Brain microvascular endothelial cell (primary cell): ENCODE measurements at regions not wholly inside any gene's neighbourhood (a gene's known extent, or its start where the extent isn't known, plus 50 kb on each side); places are given as distances from the start of the nearest gene placed in this dataset.

Experiments
- DNase-seq: peaks from one replicate; pipeline ENCODE4 v3.0.0-alpha.2; 2020
- H3K27ac ChIP-seq: fragments of 250-450 bp; sonication (Bioruptor Pico); 2 replicates; pipeline ENCODE4 v1.5.1; 2020; ENCODE audit warnings: mild to moderate bottlenecking, moderate library complexity
- H3K27me3 ChIP-seq: fragments of 250-450 bp; sonication (Bioruptor Pico); replicated peaks from 2 replicates; pipeline ENCODE4 v1.5.1; 2020; ENCODE audit warnings: mild to moderate bottlenecking
- H3K36me3 ChIP-seq: fragments of 250-450 bp; sonication (Bioruptor Pico); replicated peaks from 2 replicates; pipeline ENCODE4 v1.5.1; 2020; ENCODE audit warnings: mild to moderate bottlenecking
- H3K4me3 ChIP-seq: 2 replicates; pipeline ENCODE4 v1.5.1; 2011; ENCODE audit warnings: low read depth, mild to moderate bottlenecking, control low read depth, low read length, moderate library complexity
- CTCF ChIP-seq: IDR thresholded peaks from 2 replicates; pipeline ENCODE4 v1.5.1; 2011; ENCODE audit warnings: low read depth, mild to moderate bottlenecking, moderate library complexity, low read length, control low read depth, inconsistent platforms; ENCODE audit errors: missing control alignments
- in situ Hi-C: cut with HindIII; loops from 2 replicates; pipeline ENCODE4 v1.10.0; 2017; ENCODE audit warnings: low sequenced_read_pairs, low pct_ligation_motif_present

- no peak overlapping the region for H3K27ac ChIP-seq
- no peak for TF ChIP-seq CTCF
- in situ Hi-C loops, result no loop called here
- no peaks in the 10 kb centered on the region for H3K36me3 ChIP-seq
- no peak for DNase-seq
- no peak overlapping the region for H3K4me3 ChIP-seq
- no peaks in the 10 kb centered on the region for H3K27me3 ChIP-seq
Measured at GRCh38 chr11:109788948-109789490, 304.2 kb upstream of the ZC3H12C start.

- Histone ChIP-seq H3K4me3 (no peak overlapping the region), H3K36me3 (no peaks in the 10 kb centered on the region), H3K27me3 (no peaks in the 10 kb centered on the region), H3K27ac (no peak overlapping the region)
- no peak for TF ChIP-seq CTCF
- in situ Hi-C loops, result no loop called here
- no peak for DNase-seq
Measured at GRCh38 chr11:109789901-109790300, 303.3 kb upstream of the ZC3H12C start.

- in situ Hi-C loops, result no loop called here
- DNase-seq, result no peak
- no peaks in the 10 kb centered on the region for H3K27me3 ChIP-seq
Measured at GRCh38 chr11:109791337-109791736, 301.9 kb upstream of the ZC3H12C start.

GRCh38 chr11:109794501-109794900, 298.7 kb upstream of the ZC3H12C start:
- in situ Hi-C loops, result no loop called here
- no peak for DNase-seq
- Histone ChIP-seq H3K4me3 (no peak overlapping the region), H3K27me3 (no peaks in the 10 kb centered on the region), H3K27ac (no peak overlapping the region), H3K36me3 (no peaks in the 10 kb centered on the region)
- no peak for TF ChIP-seq CTCF

More at GRCh38 chr11:109791337-109791736, 301.9 kb upstream of the ZC3H12C start:
- no peaks in the 10 kb centered on the region for H3K36me3 ChIP-seq
- no peak overlapping the region for H3K4me3 ChIP-seq
- TF ChIP-seq CTCF, result no peak
- H3K27ac ChIP-seq, result no peak overlapping the region

- H3K27ac ChIP-seq, result no peak overlapping the region
- H3K4me3 ChIP-seq, result no peak overlapping the region
- TF ChIP-seq CTCF, result no peak
- H3K27me3 ChIP-seq, result no peaks in the 10 kb centered on the region
- in situ Hi-C loops, result no loop called here
- H3K36me3 ChIP-seq, result no peaks in the 10 kb centered on the region
- DNase-seq, result no peak
Measured at GRCh38 chr11:109795234-109795633, 298.0 kb upstream of the ZC3H12C start.

GRCh38 chr11:109796253-109796652, 296.9 kb upstream of the ZC3H12C start:
- no peak for TF ChIP-seq CTCF
- H3K4me3 ChIP-seq, result no peak overlapping the region
- H3K27ac ChIP-seq, result no peak overlapping the region
- H3K27me3 ChIP-seq, result no peaks in the 10 kb centered on the region
- DNase-seq, result no peak
- in situ Hi-C loops, result no loop called here
- no peaks in the 10 kb centered on the region for H3K36me3 ChIP-seq
